Psoas muscle (tissue), 7 donors: ENCODE measurements at regions not wholly inside any gene's neighbourhood (a gene's known extent, or its start where the extent isn't known, plus 50 kb on each side); places are given as distances from the start of the nearest gene placed in this dataset.
"Not testable (repeated sequence)": the region's sequence is repeated elsewhere in the genome, so short reads cannot be mapped to it uniquely, and the experiment has no call there.

ENCODE experiments used
- ATAC-seq, 4 donors: fragments of 200-7000 bp; cut with Tn5 transposase; one replicate each; pipeline ENCODE4 v1.9.1; 2020; ENCODE audit warnings: moderate library complexity in 3 of 4, mild to moderate bottlenecking in 2 of 4
- DNase-seq, 2 donors: peaks; one replicate each; pipeline ENCODE4 v3.0.0-alpha.2; 2020
- H3K27ac ChIP-seq: fragments of 200-600 bp; one replicate; pipeline ENCODE4 v1.8.0; 2022
- H3K27me3 ChIP-seq, 3 donors: fragments of 200-600 bp in 1 of 3; one replicate each; pipeline versions ENCODE4 v1.6.1 to v1.8.0; 2013 to 2022; ENCODE audit warnings: low read length in 2 of 3, mild to moderate bottlenecking in 2 of 3, moderate library complexity in 1 of 3; ENCODE audit not compliant: insufficient read depth in 3 of 3
- H3K36me3 ChIP-seq, 2 donors: fragments of 200-600 bp in 1 of 2; one replicate each; pipeline versions ENCODE4 v1.6.1 to v1.8.0; 2013 to 2022; ENCODE audit warnings: low read depth in 1 of 2, mild to moderate bottlenecking in 1 of 2, moderate library complexity in 1 of 2; ENCODE audit not compliant: insufficient read depth in 1 of 2
- H3K4me1 ChIP-seq: fragments of 200-600 bp; one replicate; pipeline ENCODE4 v1.8.0; 2022
- H3K4me3 ChIP-seq: fragments of 200-600 bp; one replicate; pipeline ENCODE4 v1.8.0; 2022; ENCODE audit warnings: mild to moderate bottlenecking
- H3K9me3 ChIP-seq: fragments of 200-600 bp; one replicate; pipeline ENCODE4 v1.8.0; 2022
- WGBS, 3 donors: extraction: QIAGEN DNeasy Blood & Tissue Kit; methylation state at CpG; one replicate each; pipeline versions ENCODE4 v1.1.6 to v1.1.7; 2013; 5-methylcytosine and 5-hydroxymethylcytosine counted together
- intact Hi-C, 2 donors: fragments of 100-400 bp; cut with DNase I; formaldehyde crosslinking; loops; one replicate each; pipeline versions ENCODE4 v1.11.0 to v1.14.2; 2022
- TF ChIP-seq, protein P1 (sequence below): fragments of 200-600 bp; IDR thresholded peaks from one replicate; pipeline ENCODE4 v1.8.0; 2022; ENCODE audit warnings: antibody characterized with exemption
- donor health status: healthy with polysubstance abuse.
- donor health status: DM: no; HTN: no; CAD: no; lungs with moderate emphysema.
- donor health status: Bipolar disorder and iron deficiency.
- donor health status: healthy.
- donor health status: DM: yes; HTN: yes; CAD: no.
- donor health status: DM: no; HTN: no; CAD: no.
- donor health status: DM: yes; HTN: yes; CAD: no.

DNA sequence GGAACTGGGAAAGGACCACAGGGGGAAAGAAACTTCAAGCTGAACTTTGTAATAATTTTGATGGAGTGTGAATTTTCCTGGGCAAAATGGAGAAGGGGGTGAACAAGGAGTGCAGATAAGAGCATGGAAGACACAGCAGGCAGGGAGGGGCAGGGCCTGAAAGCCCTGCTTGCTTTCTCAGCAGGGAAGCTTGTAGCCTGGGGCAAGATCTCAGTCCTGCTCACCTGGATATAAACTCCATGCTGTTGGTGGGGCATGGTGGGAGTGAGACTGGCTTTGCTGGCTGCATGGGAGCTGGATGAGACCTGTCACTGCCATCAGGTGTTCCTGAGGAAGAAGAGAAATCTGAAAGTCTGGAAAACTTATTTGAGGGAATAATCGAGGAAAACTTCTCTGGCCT lies 58.7 kb upstream of the RC3H1 start:
- H3K36me3 ChIP-seq: no peaks in the 10 kb centered on the region
- no peaks in the 10 kb centered on the region for H3K4me1 ChIP-seq
- no peaks in the 10 kb centered on the region for H3K9me3 ChIP-seq
- DNase-seq: no peak
- no peak overlapping the region for H3K4me3 ChIP-seq
- no peak for ATAC-seq
- H3K27me3 ChIP-seq: no peaks in the 10 kb centered on the region
- TF ChIP-seq, protein P1, sequence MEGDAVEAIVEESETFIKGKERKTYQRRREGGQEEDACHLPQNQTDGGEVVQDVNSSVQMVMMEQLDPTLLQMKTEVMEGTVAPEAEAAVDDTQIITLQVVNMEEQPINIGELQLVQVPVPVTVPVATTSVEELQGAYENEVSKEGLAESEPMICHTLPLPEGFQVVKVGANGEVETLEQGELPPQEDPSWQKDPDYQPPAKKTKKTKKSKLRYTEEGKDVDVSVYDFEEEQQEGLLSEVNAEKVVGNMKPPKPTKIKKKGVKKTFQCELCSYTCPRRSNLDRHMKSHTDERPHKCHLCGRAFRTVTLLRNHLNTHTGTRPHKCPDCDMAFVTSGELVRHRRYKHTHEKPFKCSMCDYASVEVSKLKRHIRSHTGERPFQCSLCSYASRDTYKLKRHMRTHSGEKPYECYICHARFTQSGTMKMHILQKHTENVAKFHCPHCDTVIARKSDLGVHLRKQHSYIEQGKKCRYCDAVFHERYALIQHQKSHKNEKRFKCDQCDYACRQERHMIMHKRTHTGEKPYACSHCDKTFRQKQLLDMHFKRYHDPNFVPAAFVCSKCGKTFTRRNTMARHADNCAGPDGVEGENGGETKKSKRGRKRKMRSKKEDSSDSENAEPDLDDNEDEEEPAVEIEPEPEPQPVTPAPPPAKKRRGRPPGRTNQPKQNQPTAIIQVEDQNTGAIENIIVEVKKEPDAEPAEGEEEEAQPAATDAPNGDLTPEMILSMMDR: no peak
- 71 to 79% (median 74%) methylated on average over 1 of the region's 1 CpG for WGBS, 3 donors
- intact Hi-C loops: no loop called here
- H3K27ac ChIP-seq: no peak overlapping the region

DNA sequence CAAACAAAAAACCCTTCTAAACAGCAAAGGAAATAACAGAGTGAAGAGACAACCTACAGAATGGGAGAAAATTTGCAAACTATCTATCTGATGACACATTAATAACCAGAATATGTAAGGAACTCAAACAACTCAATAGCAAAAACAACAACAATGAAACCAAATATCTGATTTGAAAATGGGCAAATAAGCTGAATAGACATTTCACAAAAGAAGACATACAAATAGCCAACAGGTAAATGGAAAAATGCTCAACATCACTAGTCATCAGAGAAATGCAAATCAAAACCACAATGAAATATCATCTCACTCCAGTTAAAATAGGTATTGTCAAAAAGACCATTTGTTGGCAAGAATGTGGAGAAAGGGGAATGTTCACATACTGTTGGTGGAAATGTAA lies 57.6 kb upstream of the RC3H1 start:
- intact Hi-C loops: no loop called here
- DNase-seq: no peak
- H3K27ac ChIP-seq: no peak overlapping the region
- no peaks in the 10 kb centered on the region for H3K4me1 ChIP-seq
- no peaks in the 10 kb centered on the region for H3K9me3 ChIP-seq
- TF ChIP-seq, protein P1: no peak
- no peak for ATAC-seq
- H3K27me3 ChIP-seq: no peaks in the 10 kb centered on the region
- H3K36me3 ChIP-seq: no peaks in the 10 kb centered on the region
- H3K4me3 ChIP-seq: no peak overlapping the region

DNA sequence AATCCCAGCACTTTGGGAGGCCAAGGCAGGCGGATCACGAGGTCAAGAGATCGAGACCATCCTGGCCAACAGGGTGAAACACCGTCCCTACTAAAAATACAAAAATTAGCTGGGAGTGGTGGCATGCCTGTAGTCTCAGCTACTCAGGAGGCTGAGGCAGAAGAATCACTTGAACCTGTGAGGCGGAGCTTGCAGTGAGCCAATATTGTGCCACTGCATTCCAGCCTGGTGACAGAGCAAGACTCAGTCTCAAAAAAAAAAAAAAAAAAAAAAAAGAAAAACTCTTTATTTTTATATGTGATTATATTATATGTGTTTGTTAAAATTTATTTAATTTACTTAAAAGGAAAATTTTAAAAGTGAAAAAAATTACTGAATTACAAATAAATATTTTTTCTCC lies 56.8 kb upstream of the RC3H1 start:
- 91 to 97% (median 95%) methylated on average over 5 of the region's 5 CpGs for WGBS, 3 donors
- H3K27me3 ChIP-seq, H3K4me3 ChIP-seq: not testable (repeated sequence)

DNA sequence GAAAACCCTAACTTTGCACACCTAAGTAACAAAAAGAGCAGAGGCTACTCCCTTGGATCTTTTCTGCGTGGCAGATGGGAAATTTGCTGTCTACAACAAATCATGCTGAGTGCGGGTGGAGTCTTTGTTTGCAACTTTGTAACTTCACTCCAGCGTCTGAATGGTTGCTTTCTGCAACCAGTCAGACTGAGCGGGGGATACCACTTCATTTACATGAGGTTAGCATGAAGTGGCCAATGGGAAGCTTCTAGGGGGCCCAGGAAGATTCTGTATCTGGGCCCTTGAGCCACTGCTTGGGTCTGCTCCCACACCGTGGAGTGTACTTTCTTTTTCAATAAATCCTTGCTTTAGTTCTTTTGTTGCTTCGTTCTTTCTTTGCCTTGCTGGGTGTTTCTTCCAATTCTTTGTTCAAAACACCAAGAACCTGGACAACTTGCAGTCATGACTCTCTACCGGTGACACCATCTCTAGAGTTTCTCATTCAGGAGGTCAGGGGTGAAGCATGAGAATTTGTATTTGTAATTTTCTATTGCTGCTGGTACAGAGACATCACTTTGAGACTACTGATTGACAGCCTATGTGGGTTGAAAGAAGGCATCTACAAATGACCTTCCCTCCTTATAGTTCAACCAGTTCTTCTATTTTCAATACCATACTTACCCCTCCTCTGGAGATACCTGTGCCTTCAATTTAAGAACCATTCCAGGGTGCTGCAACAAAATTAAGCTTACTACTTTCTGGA lies 55.8 kb upstream of the RC3H1 start:
- intact Hi-C loops: no loop called here
- WGBS, 3 donors: 35 to 47% (median 40%) methylated on average over 7 of the region's 7 CpGs
- no peaks in the 10 kb centered on the region for H3K4me1 ChIP-seq

More for the DNA sequence above, 56.8 kb upstream of the RC3H1 start:
- DNase-seq, H3K27ac ChIP-seq, H3K36me3 ChIP-seq, H3K9me3 ChIP-seq, ATAC-seq, H3K4me1 ChIP-seq, intact Hi-C loops: not testable (repeated sequence)

DNA sequence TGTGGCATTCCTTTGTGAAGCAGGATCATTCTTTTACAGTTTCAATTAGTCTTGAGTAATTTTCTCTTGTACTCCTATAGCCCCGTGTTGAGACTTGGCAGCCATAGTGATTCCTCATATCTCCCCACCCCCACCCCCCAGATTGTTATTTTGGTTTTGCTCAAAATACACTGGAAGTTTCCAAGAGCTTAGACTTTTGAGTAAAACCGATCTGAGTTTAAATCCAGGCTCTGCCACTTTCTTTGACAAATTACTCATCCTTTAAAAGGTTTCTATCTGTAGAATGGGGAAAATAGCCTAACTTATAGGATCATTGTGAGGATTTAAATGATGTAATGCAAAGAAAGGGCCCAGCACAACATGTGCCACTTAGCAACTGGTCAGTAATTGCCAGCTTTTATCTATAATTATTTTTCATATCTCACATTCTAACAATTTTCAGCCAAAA lies 53.1 kb upstream of the RC3H1 start:
- no peaks in the 10 kb centered on the region for H3K4me1 ChIP-seq
- no peak overlapping the region for H3K27ac ChIP-seq
- TF ChIP-seq, protein P1: no peak
- intact Hi-C loops: no loop called here
- no peaks in the 10 kb centered on the region for H3K27me3 ChIP-seq
- H3K36me3 ChIP-seq: no peaks in the 10 kb centered on the region
- no peak for ATAC-seq
- no peak overlapping the region for H3K4me3 ChIP-seq
- no peak for DNase-seq
- 36 to 43% (median 38%) methylated on average over 2 of the region's 2 CpGs for WGBS, 3 donors
- no peaks in the 10 kb centered on the region for H3K9me3 ChIP-seq

More for the DNA sequence above, 55.8 kb upstream of the RC3H1 start:
- H3K27me3 ChIP-seq: no peaks in the 10 kb centered on the region
- no peaks in the 10 kb centered on the region for H3K9me3 ChIP-seq
- TF ChIP-seq, protein P1: no peak
- H3K4me3 ChIP-seq: no peak overlapping the region
- DNase-seq (no peak), ATAC-seq (no peak)
- no peaks in the 10 kb centered on the region for H3K36me3 ChIP-seq
- no peak overlapping the region for H3K27ac ChIP-seq
